Natural killer cell treated with Interleukin-12 subunit alpha and Interleukin-12 subunit beta and Interleukin-15 and Interleukin-18, amount 100 ng/mL, for 72 hours (primary cell): ENCODE measurements at regions not wholly inside any gene's neighbourhood (a gene's known extent, or its start where the extent isn't known, plus 50 kb on each side); places are given as distances from the start of the nearest gene placed in this dataset.

ENCODE experiments used
- ATAC-seq, 2 donors: fragments of 150-1000 bp; cut with Tn5 transposase in 1 of 2; sonication (Bioruptor Pico), chemical (Tn5 transposase) in 1 of 2; 2 replicates each; pipeline ENCODE4 v1.10.0; 2021
- DNase-seq: peaks from one replicate; pipeline ENCODE4 v3.0.0; 2022; ENCODE audit warnings: low spot score
- H3K27ac Mint-ChIP-seq, 2 donors: 1 replicate in 1 of 2; 2 replicates in 1 of 2; pipeline ENCODE4 v1.8.0; 2022; ENCODE audit warnings: mixed read lengths in 2 of 2, mild to moderate bottlenecking in 1 of 2, moderate library complexity in 1 of 2
- H3K27me3 Mint-ChIP-seq, 2 donors: 1 replicate in 1 of 2; 2 replicates in 1 of 2; pipeline ENCODE4 v1.8.0; 2022; ENCODE audit warnings: mixed read lengths in 2 of 2
- H3K36me3 Mint-ChIP-seq: one replicate; pipeline ENCODE4 v1.8.0; 2022; ENCODE audit warnings: mixed read lengths
- H3K4me1 Mint-ChIP-seq, 2 donors: 1 replicate in 1 of 2; 2 replicates in 1 of 2; pipeline ENCODE4 v1.8.0; 2022; ENCODE audit warnings: low read depth in 2 of 2, mixed read lengths in 2 of 2, mild to moderate bottlenecking in 1 of 2
- H3K4me3 Mint-ChIP-seq: one replicate; pipeline ENCODE4 v1.8.0; 2022; ENCODE audit warnings: mixed read lengths
- H3K9me3 Mint-ChIP-seq: 2 replicates; pipeline ENCODE4 v1.8.0; 2022; ENCODE audit warnings: mixed read lengths

- DNase-seq, result no peak
- Mint-ChIP-seq H3K27me3 (no peaks in the 10 kb centered on the region), H3K27ac (no peak overlapping the region), H3K4me3 (no peak overlapping the region), H3K4me1 (no peaks in the 10 kb centered on the region), H3K9me3 (peaks cover 22% of the 10 kb centered on the region), H3K36me3 (peaks cover 10% of the 10 kb centered on the region)
- ATAC-seq, result no peak
These were observed 1039.4 kb upstream of the IGFBP7 start for GRCh38 chr4:58149404-58150085.

DNA sequence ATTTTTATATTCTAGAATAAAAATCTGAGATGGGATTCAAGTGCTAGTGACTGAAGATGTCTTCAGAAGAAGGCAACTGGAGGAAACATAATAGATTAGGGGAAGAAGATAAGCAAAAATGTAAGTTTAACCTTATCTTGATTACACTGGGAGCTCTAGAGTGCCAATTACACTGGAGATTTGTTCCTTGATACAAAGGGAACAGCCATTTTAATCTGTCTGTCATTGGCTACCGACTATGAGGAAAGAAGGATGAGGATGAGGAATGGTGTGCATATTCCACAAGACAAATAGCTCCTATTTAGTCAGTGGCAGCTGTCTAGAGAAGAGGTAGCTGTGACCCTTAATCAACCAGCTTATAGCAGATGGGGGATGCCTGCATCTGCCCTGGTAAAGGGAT lies 1034.5 kb upstream of the IGFBP7 start:
- H3K4me3 Mint-ChIP-seq, result no peak overlapping the region
- H3K27ac Mint-ChIP-seq, result no peak overlapping the region
- H3K9me3 Mint-ChIP-seq, result peaks cover 10% of the 10 kb centered on the region
- DNase-seq (no peak), ATAC-seq (no peak)
- peaks cover 4% of the 10 kb centered on the region for H3K36me3 Mint-ChIP-seq
- no peaks in the 10 kb centered on the region for H3K4me1 Mint-ChIP-seq
- no peaks in the 10 kb centered on the region for H3K27me3 Mint-ChIP-seq

DNA sequence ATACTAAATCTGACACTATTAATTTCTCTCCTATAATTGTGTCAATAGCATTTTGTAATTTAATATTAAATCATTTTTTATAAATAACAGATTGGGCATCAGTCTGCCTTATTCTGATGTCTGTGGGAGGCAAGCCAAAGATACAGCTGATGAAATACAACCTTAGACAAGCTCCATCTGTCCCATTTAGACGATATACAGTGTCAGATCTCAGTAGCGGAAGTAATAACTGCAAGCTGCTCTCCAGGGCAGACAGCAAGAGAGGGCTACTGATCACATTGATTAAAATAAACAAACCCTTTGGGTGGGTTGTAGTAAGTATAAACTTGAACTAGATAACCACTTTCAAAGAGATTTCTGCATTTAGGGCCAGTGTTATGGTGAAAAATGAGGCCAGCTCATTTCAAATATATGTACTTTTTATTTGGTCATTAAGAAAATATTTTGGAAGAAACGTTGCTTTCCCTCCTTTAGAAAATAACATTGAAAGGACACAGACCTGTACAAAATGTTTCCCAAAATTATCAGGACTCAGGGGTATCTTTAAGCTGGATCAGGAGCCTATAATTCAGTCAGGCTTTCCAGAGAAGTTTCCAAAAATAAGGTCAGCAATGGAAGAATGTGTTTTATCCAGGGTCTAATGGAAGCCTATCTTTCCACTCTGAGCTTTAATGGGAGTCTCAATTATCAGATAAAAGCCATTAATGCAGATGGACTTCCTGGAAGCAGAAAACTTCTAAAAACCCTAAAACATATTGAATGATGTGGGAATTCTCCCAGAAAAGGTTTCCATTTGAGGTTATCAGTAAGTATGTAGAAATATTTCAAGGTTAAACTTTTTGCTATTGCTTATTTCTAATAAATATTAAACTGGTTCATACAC lies 1028.8 kb upstream of the IGFBP7 start:
- H3K36me3 Mint-ChIP-seq, result no peaks in the 10 kb centered on the region
- H3K4me3 Mint-ChIP-seq, result no peak overlapping the region
- ATAC-seq, result no peak
- DNase-seq, result no peak
- H3K9me3 Mint-ChIP-seq, result peaks cover 3% of the 10 kb centered on the region
- no peaks in the 10 kb centered on the region for H3K4me1 Mint-ChIP-seq
- H3K27me3 Mint-ChIP-seq, result no peaks in the 10 kb centered on the region
- no peak overlapping the region for H3K27ac Mint-ChIP-seq

GRCh38 chr4:58136604-58137003 lies 1026.4 kb upstream of the IGFBP7 start:
- DNase-seq, result no peak
- no peak for ATAC-seq
- Mint-ChIP-seq H3K36me3 (no peaks in the 10 kb centered on the region), H3K9me3 (no peaks in the 10 kb centered on the region), H3K27ac (no peak overlapping the region), H3K4me1 (no peaks in the 10 kb centered on the region), H3K4me3 (no peak overlapping the region), H3K27me3 (no peaks in the 10 kb centered on the region)

DNA sequence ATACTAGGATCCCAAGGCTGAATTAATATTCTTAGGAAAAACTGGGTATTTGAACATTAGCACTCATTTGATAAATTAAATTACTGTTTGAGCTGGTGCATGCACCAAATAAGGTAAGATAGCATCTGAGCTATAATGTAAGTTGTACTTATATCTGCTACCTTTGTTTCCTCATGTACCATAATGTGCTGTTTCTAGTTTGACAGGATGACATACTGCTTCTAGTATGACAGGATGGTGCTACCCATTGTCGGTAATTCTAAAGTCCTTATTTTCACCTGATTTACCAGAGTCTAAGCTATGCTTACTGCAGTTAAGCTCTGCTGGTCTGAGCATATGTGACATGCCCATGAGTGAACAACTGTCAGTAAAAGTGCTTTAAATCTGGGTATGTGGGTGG lies 1017.5 kb upstream of the IGFBP7 start:
- peaks cover 3% of the 10 kb centered on the region for H3K9me3 Mint-ChIP-seq
- no peaks in the 10 kb centered on the region for H3K27me3 Mint-ChIP-seq
- ATAC-seq (no peak), DNase-seq (no peak)
- no peak overlapping the region for H3K4me3 Mint-ChIP-seq
- H3K36me3 Mint-ChIP-seq, result no peaks in the 10 kb centered on the region
- no peak overlapping the region for H3K27ac Mint-ChIP-seq
- no peaks in the 10 kb centered on the region for H3K4me1 Mint-ChIP-seq

DNA sequence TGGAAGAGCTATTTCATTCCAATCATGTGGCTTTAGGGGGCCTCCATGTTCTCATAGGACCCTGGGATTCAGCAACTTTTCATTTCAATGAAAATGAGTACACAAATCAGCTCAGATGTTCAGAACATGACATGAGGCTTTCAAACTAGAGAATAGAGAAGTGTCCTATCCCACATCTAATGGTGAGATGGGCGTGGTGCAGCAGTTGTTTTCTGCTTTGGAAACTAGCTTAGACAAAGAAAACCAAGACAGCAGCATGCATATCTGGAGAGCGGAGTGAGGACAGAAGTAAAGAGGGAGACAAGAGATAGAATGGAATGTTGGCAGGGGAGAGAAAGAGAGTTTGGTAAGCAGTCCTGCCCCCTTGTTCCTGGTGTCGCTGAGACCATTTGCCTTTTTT lies 1009.1 kb upstream of the IGFBP7 start:
- Mint-ChIP-seq H3K27ac (no peak overlapping the region), H3K4me1 (no peaks in the 10 kb centered on the region), H3K27me3 (no peaks in the 10 kb centered on the region), H3K9me3 (peaks cover 12% of the 10 kb centered on the region), H3K36me3 (peaks cover 5% of the 10 kb centered on the region), H3K4me3 (no peak overlapping the region)
- ATAC-seq (no peak), DNase-seq (no peak)

GRCh38 chr4:58113126-58113525 lies 1002.9 kb upstream of the IGFBP7 start:
- DNase-seq (no peak), ATAC-seq (no peak)
- Mint-ChIP-seq H3K36me3 (no peaks in the 10 kb centered on the region), H3K4me3 (no peak overlapping the region), H3K4me1 (no peaks in the 10 kb centered on the region), H3K9me3 (peaks cover 14% of the 10 kb centered on the region), H3K27me3 (no peaks in the 10 kb centered on the region), H3K27ac (no peak overlapping the region)

- ATAC-seq (no peak), DNase-seq (no peak)
- Mint-ChIP-seq H3K36me3 (no peaks in the 10 kb centered on the region), H3K4me1 (no peaks in the 10 kb centered on the region), H3K27me3 (no peaks in the 10 kb centered on the region), H3K4me3 (no peak overlapping the region), H3K27ac (no peak overlapping the region), H3K9me3 (peaks cover 11% of the 10 kb centered on the region)
These were observed 1001.6 kb upstream of the IGFBP7 start for GRCh38 chr4:58111818-58112217.

GRCh38 chr4:58093352-58093751 lies 983.2 kb upstream of the IGFBP7 start:
- ATAC-seq, result no peak
- Mint-ChIP-seq H3K9me3 (peaks cover 6% of the 10 kb centered on the region), H3K4me1 (no peaks in the 10 kb centered on the region), H3K27me3 (no peaks in the 10 kb centered on the region), H3K27ac (no peak overlapping the region), H3K36me3 (no peaks in the 10 kb centered on the region), H3K4me3 (no peak overlapping the region)
- DNase-seq, result no peak

DNA sequence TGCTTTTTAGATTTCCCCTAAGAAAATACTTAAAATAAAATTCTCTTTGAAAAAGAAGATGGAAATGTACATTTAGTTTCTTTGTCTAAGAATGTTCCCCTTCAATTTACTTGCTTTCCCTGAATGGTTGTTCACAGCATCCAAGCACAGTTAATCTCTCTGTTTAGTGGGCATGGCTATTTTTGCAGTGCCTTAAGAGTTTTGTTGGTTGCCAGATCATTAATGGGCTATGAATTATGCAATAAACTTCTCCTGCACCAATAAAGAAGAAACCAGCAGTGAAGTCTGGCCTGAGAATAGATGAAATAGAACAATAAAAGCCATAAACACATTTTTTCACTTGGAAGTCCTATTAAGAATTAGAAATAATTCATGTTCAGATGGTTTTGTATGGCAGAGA lies 980.4 kb upstream of the IGFBP7 start:
- Mint-ChIP-seq H3K4me1 (no peaks in the 10 kb centered on the region), H3K27ac (no peak overlapping the region), H3K36me3 (no peaks in the 10 kb centered on the region), H3K27me3 (no peaks in the 10 kb centered on the region), H3K9me3 (peaks cover 4% of the 10 kb centered on the region), H3K4me3 (no peak overlapping the region)
- ATAC-seq (no peak), DNase-seq (no peak)

GRCh38 chr4:58081356-58081755 lies 971.2 kb upstream of the IGFBP7 start:
- Mint-ChIP-seq H3K4me1 (no peaks in the 10 kb centered on the region), H3K9me3 (peaks cover 14% of the 10 kb centered on the region), H3K27me3 (no peaks in the 10 kb centered on the region), H3K36me3 (no peaks in the 10 kb centered on the region), H3K4me3 (no peak overlapping the region), H3K27ac (no peak overlapping the region)
- DNase-seq (no peak), ATAC-seq (no peak)

- H3K9me3 Mint-ChIP-seq, result peaks cover 14% of the 10 kb centered on the region
- H3K27ac Mint-ChIP-seq, result no peak overlapping the region
- H3K27me3 Mint-ChIP-seq, result no peaks in the 10 kb centered on the region
- no peak for DNase-seq
- ATAC-seq, result no peak
- no peaks in the 10 kb centered on the region for H3K4me1 Mint-ChIP-seq
- H3K36me3 Mint-ChIP-seq, result no peaks in the 10 kb centered on the region
- H3K4me3 Mint-ChIP-seq, result no peak overlapping the region
These were observed 965.5 kb upstream of the IGFBP7 start for GRCh38 chr4:58075724-58076123.

GRCh38 chr4:58074382-58074781 lies 964.2 kb upstream of the IGFBP7 start:
- no peak overlapping the region for H3K4me3 Mint-ChIP-seq
- H3K27me3 Mint-ChIP-seq, result no peaks in the 10 kb centered on the region
- H3K9me3 Mint-ChIP-seq, result peaks cover 10% of the 10 kb centered on the region
- no peaks in the 10 kb centered on the region for H3K36me3 Mint-ChIP-seq
- no peak overlapping the region for H3K27ac Mint-ChIP-seq
- no peaks in the 10 kb centered on the region for H3K4me1 Mint-ChIP-seq
- ATAC-seq, result no peak
- DNase-seq, result no peak

DNA sequence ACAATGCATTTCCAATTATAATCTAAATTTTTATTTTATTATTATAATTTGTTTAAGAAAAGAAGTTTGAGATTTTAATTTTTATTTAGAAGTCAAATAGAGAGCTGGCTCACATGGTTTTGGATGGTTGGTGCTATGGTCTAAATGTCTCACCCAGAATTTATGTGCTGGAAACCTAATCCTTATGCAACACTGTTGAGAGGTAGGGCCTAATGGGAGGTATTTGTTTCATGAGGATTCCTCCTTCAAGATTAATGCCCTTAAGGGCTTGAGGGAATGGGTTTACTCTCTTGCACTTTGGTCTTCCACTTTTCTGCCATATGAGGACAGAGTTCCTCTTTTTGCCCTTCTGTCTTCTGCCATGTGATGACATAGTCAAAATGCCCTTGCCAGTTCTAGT lies 960.5 kb upstream of the IGFBP7 start:
- peaks cover 8% of the 10 kb centered on the region for H3K9me3 Mint-ChIP-seq
- DNase-seq (no peak), ATAC-seq (no peak)
- H3K27ac Mint-ChIP-seq, result no peak overlapping the region
- no peaks in the 10 kb centered on the region for H3K27me3 Mint-ChIP-seq
- no peaks in the 10 kb centered on the region for H3K36me3 Mint-ChIP-seq
- H3K4me1 Mint-ChIP-seq, result no peaks in the 10 kb centered on the region
- H3K4me3 Mint-ChIP-seq, result no peak overlapping the region
